Ovary (tissue), 3 donors: ENCODE measurements at regions not wholly inside any gene's neighbourhood (a gene's known extent, or its start where the extent isn't known, plus 50 kb on each side); places are given as distances from the start of the nearest gene placed in this dataset.

Source experiments
- CTCF ChIP-seq, 3 donors: fragments of 450-650 bp in 2 of 3; fragments of 200-600 bp in 1 of 3; IDR thresholded peaks; one replicate each; pipeline versions ENCODE4 v1.5.1 to v1.8.0; 2016 to 2022; ENCODE audit warnings: antibody characterized with exemption in 3 of 3, mild to moderate bottlenecking in 1 of 3
- EP300 ChIP-seq: sonication (generic); formaldehyde crosslinking; IDR thresholded peaks from one replicate; pipeline ENCODE4 v1.6.1; 2017; ENCODE audit warnings: antibody characterized with exemption
- POLR2A ChIP-seq: fragments of 450-650 bp; IDR thresholded peaks from one replicate; pipeline ENCODE4 v1.6.1; 2017; ENCODE audit warnings: antibody characterized with exemption, mild to moderate bottlenecking, moderate library complexity
- donor health status: DM: no; HTN: no; CAD: no.

GRCh38 chr14:98262566-98262965 is 1009.4 kb downstream of the BCL11B start:
- TF ChIP-seq CTCF (IDR thresholded peaks at IDR 0.05) (no peak), EP300 (no peak), POLR2A (no peak)
